ENCODE measurements at regions not wholly inside any gene's neighbourhood (a gene's known extent, or its start where the extent isn't known, plus 50 kb on each side); places are given as distances from the start of the nearest gene placed in this dataset.
A peak's percentile ranks its signal among the peaks of the same experiment; 100 is the strongest.

GRCh38 chr22:46066691-46067090 lies 83.6 kb upstream of the PPARA start:
- no peak for FAIRE-seq

- no peak for FAIRE-seq
These were observed 82.9 kb upstream of the PPARA start for GRCh38 chr22:46067159-46068111.

GRCh38 chr22:46068181-46068592 lies 82.1 kb upstream of the PPARA start:
- FAIRE-seq, result peak; percentile 73

- FAIRE-seq, result no peak
These were observed 81.5 kb upstream of the PPARA start for GRCh38 chr22:46068593-46069491.

- FAIRE-seq, result peak; percentile 78
These were observed 80.7 kb upstream of the PPARA start for GRCh38 chr22:46069521-46070214.

GRCh38 chr22:46070215-46070802 lies 80.0 kb upstream of the PPARA start:
- FAIRE-seq, result no peak

- no peak for FAIRE-seq
These were observed 79.4 kb upstream of the PPARA start for GRCh38 chr22:46070803-46071450.

- no peak for FAIRE-seq
These were observed 78.7 kb upstream of the PPARA start for GRCh38 chr22:46071451-46072109.

GRCh38 chr22:46072110-46072881 lies 78.0 kb upstream of the PPARA start:
- no peak for FAIRE-seq

GRCh38 chr22:46072981-46073682 lies 77.2 kb upstream of the PPARA start:
- FAIRE-seq, result no peak

- no peak for FAIRE-seq
These were observed 76.4 kb upstream of the PPARA start for GRCh38 chr22:46073683-46074504.

- no peak for FAIRE-seq
These were observed 75.4 kb upstream of the PPARA start for GRCh38 chr22:46074771-46075551.

GRCh38 chr22:46075764-46076531 lies 74.4 kb upstream of the PPARA start:
- no peak for FAIRE-seq

- no peak for FAIRE-seq
These were observed 73.5 kb upstream of the PPARA start for GRCh38 chr22:46076651-46077339.

- no peak for FAIRE-seq
These were observed 72.6 kb upstream of the PPARA start for GRCh38 chr22:46077669-46078099.

GRCh38 chr22:46078241-46079092 lies 71.9 kb upstream of the PPARA start:
- FAIRE-seq, result no peak

All from endometrium (tissue), 2 donors.